Upper lobe of right lung (tissue), 1 donor: ENCODE measurements at regions not wholly inside any gene's neighbourhood (a gene's known extent, or its start where the extent isn't known, plus 50 kb on each side); places are given as distances from the start of the nearest gene placed in this dataset.

Experiments used
- ATAC-seq: fragments of 200-7000 bp; cut with Tn5 transposase; one replicate; pipeline ENCODE4 v1.9.1; 2020; ENCODE audit warnings: mild to moderate bottlenecking, moderate library complexity
- DNase-seq: peaks from one replicate; pipeline ENCODE4 v3.0.0-alpha.2; 2020
- H3K27ac ChIP-seq: fragments of 200-600 bp; one replicate; pipeline ENCODE4 v1.8.0; 2022
- H3K27me3 ChIP-seq: fragments of 200-600 bp; one replicate; pipeline ENCODE4 v1.8.0; 2022; ENCODE audit warnings: mild to moderate bottlenecking
- H3K36me3 ChIP-seq: fragments of 200-600 bp; one replicate; pipeline ENCODE4 v1.8.0; 2022
- H3K4me1 ChIP-seq: fragments of 200-600 bp; one replicate; pipeline ENCODE4 v1.8.0; 2022
- H3K4me3 ChIP-seq: fragments of 200-600 bp; one replicate; pipeline ENCODE4 v1.8.0; 2022; ENCODE audit warnings: mild to moderate bottlenecking
- H3K9me3 ChIP-seq: fragments of 200-600 bp; one replicate; pipeline ENCODE4 v1.8.0; 2022
- intact Hi-C: fragments of 100-400 bp; cut with DNase I; formaldehyde crosslinking; loops from one replicate; pipeline ENCODE4 v1.11.0; 2022
- TF ChIP-seq, protein P1 (sequence below): fragments of 200-600 bp; IDR thresholded peaks from one replicate; pipeline ENCODE4 v1.8.0; 2022; ENCODE audit warnings: antibody characterized with exemption
- donor health status: DM: no; HTN: yes; CAD: no; lungs with severe emphysema.

DNA sequence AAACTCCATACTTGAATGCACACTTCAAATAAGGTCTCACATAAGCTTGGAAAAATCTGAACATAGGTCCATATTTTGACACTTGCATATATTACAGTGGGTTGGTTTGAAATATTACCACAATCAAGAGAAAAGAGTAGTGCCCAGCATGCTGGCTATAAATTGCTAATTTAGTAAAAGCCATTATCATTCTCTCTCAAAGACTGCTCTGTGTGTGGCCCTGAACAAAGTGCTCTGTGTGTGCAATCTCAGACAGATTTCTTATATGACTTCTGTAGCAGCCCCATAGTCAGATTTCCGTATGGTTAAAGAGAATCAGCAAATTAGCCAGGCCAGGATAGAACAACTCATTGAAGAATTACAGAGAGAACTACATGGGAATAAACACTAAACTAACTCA, 78.2 kb downstream of the LIG4 start:
- Histone ChIP-seq H3K27ac (no peak overlapping the region), H3K4me1 (no peaks in the 10 kb centered on the region), H3K36me3 (no peaks in the 10 kb centered on the region), H3K9me3 (no peaks in the 10 kb centered on the region), H3K4me3 (no peak overlapping the region), H3K27me3 (no peaks in the 10 kb centered on the region)
- ATAC-seq, result no peak
- TF ChIP-seq, protein P1, sequence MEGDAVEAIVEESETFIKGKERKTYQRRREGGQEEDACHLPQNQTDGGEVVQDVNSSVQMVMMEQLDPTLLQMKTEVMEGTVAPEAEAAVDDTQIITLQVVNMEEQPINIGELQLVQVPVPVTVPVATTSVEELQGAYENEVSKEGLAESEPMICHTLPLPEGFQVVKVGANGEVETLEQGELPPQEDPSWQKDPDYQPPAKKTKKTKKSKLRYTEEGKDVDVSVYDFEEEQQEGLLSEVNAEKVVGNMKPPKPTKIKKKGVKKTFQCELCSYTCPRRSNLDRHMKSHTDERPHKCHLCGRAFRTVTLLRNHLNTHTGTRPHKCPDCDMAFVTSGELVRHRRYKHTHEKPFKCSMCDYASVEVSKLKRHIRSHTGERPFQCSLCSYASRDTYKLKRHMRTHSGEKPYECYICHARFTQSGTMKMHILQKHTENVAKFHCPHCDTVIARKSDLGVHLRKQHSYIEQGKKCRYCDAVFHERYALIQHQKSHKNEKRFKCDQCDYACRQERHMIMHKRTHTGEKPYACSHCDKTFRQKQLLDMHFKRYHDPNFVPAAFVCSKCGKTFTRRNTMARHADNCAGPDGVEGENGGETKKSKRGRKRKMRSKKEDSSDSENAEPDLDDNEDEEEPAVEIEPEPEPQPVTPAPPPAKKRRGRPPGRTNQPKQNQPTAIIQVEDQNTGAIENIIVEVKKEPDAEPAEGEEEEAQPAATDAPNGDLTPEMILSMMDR, result no peak
- DNase-seq, result no peak
- intact Hi-C loops, result no loop called here

DNA sequence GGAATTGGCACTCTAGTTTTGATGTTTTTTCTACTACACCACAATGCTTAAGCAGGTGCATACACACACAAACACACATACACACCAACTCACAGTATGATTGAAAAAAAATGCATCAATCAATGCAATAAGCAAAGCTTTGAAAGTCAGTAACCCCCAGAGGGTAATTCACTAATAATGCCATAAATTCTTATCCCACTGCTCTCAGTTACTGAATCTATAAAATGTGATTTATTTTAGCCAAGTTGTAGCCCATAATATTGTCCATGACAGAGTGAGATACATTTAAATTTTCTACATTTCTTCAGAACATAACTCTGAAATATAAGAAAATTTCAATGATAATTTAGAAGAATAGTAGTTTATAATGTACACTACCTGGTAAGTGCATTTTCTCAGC, 87.9 kb downstream of the LIG4 start:
- H3K27ac ChIP-seq, result no peak overlapping the region
- ATAC-seq (no peak), DNase-seq (no peak)
- H3K4me3 ChIP-seq, result no peak overlapping the region
- intact Hi-C loops, result no loop called here
- no peaks in the 10 kb centered on the region for H3K36me3 ChIP-seq
- no peaks in the 10 kb centered on the region for H3K9me3 ChIP-seq
- H3K4me1 ChIP-seq, result no peaks in the 10 kb centered on the region
- TF ChIP-seq, protein P1, result no peak
- no peaks in the 10 kb centered on the region for H3K27me3 ChIP-seq

DNA sequence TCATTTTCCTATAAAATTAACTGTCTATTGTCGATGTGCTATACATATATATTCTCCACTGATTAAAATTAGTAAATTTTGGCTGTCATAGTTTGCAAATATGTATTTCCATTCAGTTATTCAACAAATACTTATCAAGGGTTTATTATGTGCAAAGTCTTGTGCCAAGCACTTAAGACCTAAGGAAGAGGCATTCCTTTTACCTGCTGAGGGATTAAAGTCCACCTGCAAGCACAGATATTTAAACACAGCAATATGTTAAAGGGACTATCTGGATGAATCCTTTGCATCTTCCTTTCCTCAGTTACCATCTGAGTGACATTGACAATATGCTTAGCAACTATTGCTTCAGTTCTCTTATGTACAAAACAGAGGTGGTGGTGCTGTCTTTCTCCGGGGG, 89.3 kb downstream of the LIG4 start:
- no peaks in the 10 kb centered on the region for H3K36me3 ChIP-seq
- no peaks in the 10 kb centered on the region for H3K9me3 ChIP-seq
- H3K4me3 ChIP-seq, result no peak overlapping the region
- no peaks in the 10 kb centered on the region for H3K4me1 ChIP-seq
- no peak for ATAC-seq
- DNase-seq, result no peak
- TF ChIP-seq, protein P1, result no peak
- no peak overlapping the region for H3K27ac ChIP-seq
- intact Hi-C loops, result no loop called here
- no peaks in the 10 kb centered on the region for H3K27me3 ChIP-seq

DNA sequence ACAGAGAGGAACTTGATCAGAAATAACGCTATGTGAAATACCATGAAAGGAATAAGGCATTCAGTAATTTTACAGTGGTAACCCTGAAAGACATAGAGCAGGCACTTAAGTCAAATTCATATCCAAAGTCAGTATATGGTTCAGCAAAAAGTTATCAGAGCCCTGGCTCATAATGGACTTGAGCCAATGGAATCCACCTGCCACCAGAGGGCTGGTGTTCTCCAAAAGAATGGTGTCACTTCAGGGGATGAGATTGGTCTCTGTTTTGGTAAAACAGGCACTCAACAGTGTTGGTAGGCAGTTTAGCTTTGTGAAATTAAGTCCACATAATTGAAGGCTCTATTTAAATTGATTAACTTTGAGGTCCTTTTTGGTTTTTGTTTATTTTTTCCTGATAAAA, 93.9 kb downstream of the LIG4 start:
- Histone ChIP-seq H3K9me3 (no peaks in the 10 kb centered on the region), H3K4me3 (no peak overlapping the region), H3K4me1 (no peaks in the 10 kb centered on the region), H3K27me3 (no peaks in the 10 kb centered on the region), H3K36me3 (no peaks in the 10 kb centered on the region), H3K27ac (no peak overlapping the region)
- ATAC-seq (no peak), DNase-seq (no peak)
- TF ChIP-seq, protein P1, result no peak
- intact Hi-C loops, result no loop called here

DNA sequence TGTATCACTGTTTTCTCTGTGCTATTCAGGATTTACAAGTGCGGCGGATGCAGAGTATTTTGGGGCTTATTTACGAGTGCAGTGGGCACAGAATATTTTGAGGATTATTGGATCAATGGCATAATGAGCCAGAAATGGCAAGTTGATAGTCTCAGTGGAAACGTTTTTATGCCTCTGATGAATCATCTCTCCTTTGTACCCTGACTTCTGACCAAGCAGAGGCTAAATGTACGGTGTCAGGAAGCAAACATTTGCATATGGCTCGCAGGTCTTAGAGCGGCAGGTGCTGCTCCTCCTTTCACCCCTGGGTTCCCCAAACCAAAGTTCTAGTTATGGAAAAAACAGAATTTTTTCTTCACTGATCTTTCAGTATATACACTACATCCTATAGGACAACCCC, 94.5 kb downstream of the LIG4 start:
- intact Hi-C loops, result no loop called here
- Histone ChIP-seq H3K36me3 (no peaks in the 10 kb centered on the region), H3K4me3 (no peak overlapping the region), H3K27me3 (no peaks in the 10 kb centered on the region), H3K27ac (no peak overlapping the region), H3K4me1 (no peaks in the 10 kb centered on the region), H3K9me3 (no peaks in the 10 kb centered on the region)
- ATAC-seq (no peak), DNase-seq (no peak)
- TF ChIP-seq, protein P1, result no peak

DNA sequence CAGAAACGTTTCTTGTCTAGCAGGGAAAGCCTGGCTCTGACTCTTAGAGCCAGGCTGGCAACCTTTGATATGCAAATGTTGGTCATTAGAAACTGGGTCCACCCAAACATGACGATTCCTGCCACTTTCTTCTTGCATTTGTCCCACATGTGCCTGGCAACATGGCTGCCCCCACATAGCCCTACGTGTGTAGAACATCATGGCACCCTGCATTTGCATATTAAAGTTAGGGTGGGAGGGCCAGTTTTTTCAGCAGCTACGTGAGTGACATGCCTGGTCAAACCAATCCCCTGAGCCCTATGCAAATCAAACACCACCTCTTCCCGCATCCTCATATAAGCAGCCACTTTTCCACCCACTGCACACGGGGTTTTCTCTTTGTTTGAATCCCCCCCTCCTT, 95.0 kb downstream of the LIG4 start:
- ATAC-seq (no peak), DNase-seq (no peak)
- Histone ChIP-seq H3K27ac (no peak overlapping the region), H3K27me3 (no peaks in the 10 kb centered on the region), H3K9me3 (no peaks in the 10 kb centered on the region), H3K4me1 (no peaks in the 10 kb centered on the region), H3K4me3 (no peak overlapping the region), H3K36me3 (no peaks in the 10 kb centered on the region)
- intact Hi-C loops, result no loop called here
- TF ChIP-seq, protein P1, result no peak
